GM21526 (cell line): ENCODE measurements at regions not wholly inside any gene's neighbourhood (a gene's known extent, or its start where the extent isn't known, plus 50 kb on each side); places are given as distances from the start of the nearest gene placed in this dataset.

Experiments used
- ATAC-seq: cut with Tn5 transposase; IDR thresholded peaks from one replicate; pipeline ENCODE4 v1.9.1; 2021; ENCODE audit warnings: moderate library complexity; ENCODE audit not compliant: unreplicated experiment, low FRiP score

GRCh38 chr7:130941322-130942210 is 207.6 kb upstream of the KLF14 start:
- ATAC-seq = no peak

GRCh38 chr7:130942211-130942964 is 208.4 kb upstream of the KLF14 start:
- ATAC-seq = no peak

GRCh38 chr7:130943336-130943901 is 209.4 kb upstream of the KLF14 start:
- no peak for ATAC-seq

GRCh38 chr7:130943981-130944380 is 210.0 kb upstream of the KLF14 start:
- ATAC-seq = no peak

GRCh38 chr7:130944997-130945396 is 211.0 kb upstream of the KLF14 start:
- ATAC-seq = no peak

- no peak for ATAC-seq
Measured at GRCh38 chr7:130945411-130945811, 211.4 kb upstream of the KLF14 start.

- no peak for ATAC-seq
Measured at GRCh38 chr7:130946114-130946513, 212.1 kb upstream of the KLF14 start.

GRCh38 chr7:130947792-130948580 is 214.0 kb upstream of the KLF14 start:
- ATAC-seq = no peak

GRCh38 chr7:130948822-130949221 is 214.8 kb upstream of the KLF14 start:
- ATAC-seq = no peak

- ATAC-seq = no peak
Measured at GRCh38 chr7:130949550-130949949, 215.5 kb upstream of the KLF14 start.

GRCh38 chr7:130950054-130950453 is 216.0 kb upstream of the KLF14 start:
- ATAC-seq = no peak

- no peak for ATAC-seq
Measured at GRCh38 chr7:130950741-130951140, 216.7 kb upstream of the KLF14 start.

- no peak for ATAC-seq
Measured at GRCh38 chr7:130951303-130951975, 217.4 kb upstream of the KLF14 start.

- ATAC-seq = no peak
Measured at GRCh38 chr7:130951976-130952876, 218.2 kb upstream of the KLF14 start.

GRCh38 chr7:130953196-130953595 is 219.2 kb upstream of the KLF14 start:
- no peak for ATAC-seq

GRCh38 chr7:130954918-130955564 is 221.0 kb upstream of the KLF14 start:
- ATAC-seq = no peak

GRCh38 chr7:130955565-130955919 is 221.5 kb upstream of the KLF14 start:
- ATAC-seq = no peak

- ATAC-seq = no peak
Measured at GRCh38 chr7:130956417-130957136, 222.6 kb upstream of the KLF14 start.
